IMR-90 (cell line): ENCODE measurements at regions not wholly inside any gene's neighbourhood (a gene's known extent, or its start where the extent isn't known, plus 50 kb on each side); places are given as distances from the start of the nearest gene placed in this dataset.

Source experiments
- ATAC-seq: fragments of 200-7000 bp; cut with Tn5 transposase; 2 replicates; pipeline ENCODE4 v1.9.1; 2020; ENCODE audit warnings: low read depth, mild to moderate bottlenecking, moderate library complexity
- BruUV-seq: library from RNA; stranded (reverse); fragments of 400-500 nt; replicated peaks from 2 replicates; lab custom pipeline; 2021; lab: Mats Ljungman, UMichigan
- CTCF ChIA-PET: fragments of 300-600 bp; formaldehyde crosslinking; extraction: SDS; loops from one replicate; lab custom pipeline; 2021; ENCODE audit warnings: antibody characterized with exemption; lab: Yijun Ruan, JAX
- POLR2A ChIA-PET: fragments of 300-600 bp; sonication (Branson Sonifier 250); formaldehyde crosslinking; loops from one replicate; lab custom pipeline; 2022; ENCODE audit warnings: antibody characterized with exemption; ENCODE audit not compliant: unreplicated experiment; lab: Charles Lee
- DNase-seq: peaks from one replicate; pipeline ENCODE4 v3.0.0; 2013
- H2AFZ ChIP-seq: replicated peaks from 2 replicates; pipeline ENCODE3; 2013; ENCODE audit warnings: low read length, mild to moderate bottlenecking; ENCODE audit not compliant: poor library complexity
- H2AK5ac ChIP-seq: 2 replicates; pipeline ENCODE4 v1.6.1; 2013; ENCODE audit warnings: low read depth, low read length, inconsistent platforms
- H2AK9ac ChIP-seq: replicated peaks from 2 replicates; pipeline ENCODE3; 2013; ENCODE audit warnings: mild to moderate bottlenecking, low read depth, low read length, moderate library complexity; ENCODE audit not compliant: poor library complexity
- H2BK120ac ChIP-seq: 2 replicates; pipeline ENCODE4 v1.6.1; 2013; ENCODE audit warnings: low read depth, low read length, inconsistent platforms
- H2BK15ac ChIP-seq: 3 replicates; pipeline ENCODE4 v1.6.1; 2013; ENCODE audit warnings: low read depth, low read length, inconsistent platforms
- H2BK20ac ChIP-seq: 2 replicates; pipeline ENCODE4 v1.6.1; 2013; ENCODE audit warnings: low read depth, mild to moderate bottlenecking, inconsistent platforms, low read length, moderate library complexity
- H2BK5ac ChIP-seq: 2 replicates; pipeline ENCODE4 v1.6.1; 2013; ENCODE audit warnings: mild to moderate bottlenecking, low read depth, low read length, inconsistent platforms; ENCODE audit not compliant: poor library complexity, severe bottlenecking
- H3K14ac ChIP-seq: replicated peaks from 2 replicates; pipeline ENCODE4 v1.6.1; 2013; ENCODE audit warnings: low read depth, low read length, inconsistent platforms
- H3K18ac ChIP-seq: 2 replicates; pipeline ENCODE4 v1.6.1; 2013; ENCODE audit warnings: low read depth, low read length, control low read depth
- H3K23ac ChIP-seq: 2 replicates; pipeline ENCODE4 v1.6.1; 2013; ENCODE audit warnings: low read depth, low read length, inconsistent platforms
- H3K27ac ChIP-seq: 2 replicates; pipeline ENCODE4 v1.5.1; 2013; ENCODE audit warnings: mild to moderate bottlenecking, control low read depth, low read length; ENCODE audit not compliant: insufficient read depth
- H3K27me3 ChIP-seq: 2 replicates; pipeline ENCODE4 v1.6.1; 2013; ENCODE audit warnings: low read length; ENCODE audit not compliant: control insufficient read depth, insufficient read depth
- H3K36me3 ChIP-seq: 2 replicates; pipeline ENCODE4 v1.6.1; 2013; ENCODE audit warnings: low read length, mixed read lengths; ENCODE audit not compliant: control insufficient read depth, insufficient read depth
- H3K4ac ChIP-seq: 2 replicates; pipeline ENCODE4 v1.6.1; 2013; ENCODE audit warnings: low read depth, low read length, inconsistent platforms
- H3K4me1 ChIP-seq: 2 replicates; pipeline ENCODE4 v1.6.1; 2013; ENCODE audit warnings: low read length, mixed read lengths; ENCODE audit not compliant: control insufficient read depth, insufficient read depth
- H3K4me2 ChIP-seq: 2 replicates; pipeline ENCODE4 v1.6.1; 2013; ENCODE audit warnings: low read depth, mild to moderate bottlenecking, control low read depth, low read length, moderate library complexity
- H3K4me3 ChIP-seq: 2 replicates; pipeline ENCODE4 v1.5.1; 2013; ENCODE audit warnings: low read depth, mild to moderate bottlenecking, control low read depth, low read length, moderate library complexity; ENCODE audit not compliant: insufficient read depth
- H3K56ac ChIP-seq: 2 replicates; pipeline ENCODE4 v1.6.1; 2013; ENCODE audit warnings: low read length, inconsistent platforms; ENCODE audit not compliant: insufficient read depth; ENCODE audit errors: extremely low read depth
- H3K79me1 ChIP-seq, 2 experiments: 2 replicates each; pipeline ENCODE4 v1.6.1; 2013; ENCODE audit warnings: low read length in 2 of 2, inconsistent platforms in 1 of 2, low read depth in 1 of 2
- H3K9ac ChIP-seq: 2 replicates; pipeline ENCODE4 v1.6.1; 2013; ENCODE audit warnings: low read depth, low read length, control low read depth
- H3K9me1 ChIP-seq: 2 replicates; pipeline ENCODE4 v1.6.1; 2013; ENCODE audit warnings: low read length, inconsistent platforms; ENCODE audit not compliant: insufficient read depth
- H3K9me3 ChIP-seq: 2 replicates; pipeline ENCODE4 v1.6.1; 2013; ENCODE audit warnings: low read length; ENCODE audit not compliant: control insufficient read depth, insufficient read depth
- H4K20me1 ChIP-seq: 2 replicates; pipeline ENCODE4 v1.6.1; 2013; ENCODE audit warnings: low read length, inconsistent platforms; ENCODE audit not compliant: insufficient read depth
- H4K5ac ChIP-seq: 2 replicates; pipeline ENCODE4 v1.6.1; 2013; ENCODE audit warnings: mild to moderate bottlenecking, low read depth, low read length, control low read depth
- H4K8ac ChIP-seq, 2 experiments: 2 replicates each; pipeline ENCODE4 v1.6.1; 2013; ENCODE audit warnings: low read depth in 2 of 2, low read length in 2 of 2, control low read depth in 1 of 2, inconsistent platforms in 1 of 2
- H4K91ac ChIP-seq: 2 replicates; pipeline ENCODE4 v1.6.1; 2013; ENCODE audit warnings: low read depth, low read length, inconsistent platforms; ENCODE audit not compliant: insufficient read depth
- CHD1 ChIP-seq: IDR thresholded peaks from 2 replicates; pipeline ENCODE4 v1.6.1; 2012; ENCODE audit warnings: low read depth, low read length, improper control_type of control experiment
- RAD21 ChIP-seq: IDR thresholded peaks from 2 replicates; pipeline ENCODE4 v1.6.1; 2012; ENCODE audit warnings: low read length, improper control_type of control experiment
- RCOR1 ChIP-seq: IDR thresholded peaks from 2 replicates; pipeline ENCODE4 v1.6.1; 2012; ENCODE audit warnings: mild to moderate bottlenecking, low read length, improper control_type of control experiment; ENCODE audit not compliant: insufficient replicate concordance
- RFX5 ChIP-seq: IDR thresholded peaks from 2 replicates; pipeline ENCODE4 v1.8.0; 2012; ENCODE audit warnings: low read depth, mild to moderate bottlenecking, low read length, moderate library complexity
- WGBS, 2 experiments: methylation state at CpG; one replicate each; pipeline versions ENCODE4 v1.1.5 to v1.1.7; 2013; ENCODE audit warnings: missing lambda C conversion rate in 2 of 2; ENCODE audit not compliant: insufficient read length in 1 of 2; ENCODE audit errors: extremely low coverage in 2 of 2; 5-methylcytosine and 5-hydroxymethylcytosine counted together
- dilution Hi-C: fragments of 300-500 bp; cut with HindIII; formaldehyde crosslinking; loops from one replicate; pipeline ENCODE4 v1.14.3; 2018; ENCODE audit warnings: low sequenced_read_pairs; ENCODE audit not compliant: unreplicated experiment
- in situ Hi-C: fragments of 300-500 bp; cut with MboI; formaldehyde crosslinking; loops from 3 replicates; pipeline ENCODE4 v1.14.3; 2019; ENCODE audit warnings: low sequenced_read_pairs, inconsistent platforms, mixed read lengths
- intact Hi-C: fragments of 100-400 bp; cut with micrococcal nuclease; formaldehyde crosslinking; loops from 2 replicates; pipeline ENCODE4 v1.10.0; 2022
- TF ChIP-seq, protein P1 (sequence below): conservative IDR thresholded peaks from 2 replicates; pipeline ENCODE4 v1.5.1; 2012; ENCODE audit warnings: mild to moderate bottlenecking, low read depth, low read length, improper control_type of control experiment

- Histone ChIP-seq H3K36me3 (no peaks in the 10 kb centered on the region), H3K9me1 (peaks cover 6% of the 10 kb centered on the region; the same call in 1 of the 2 replicates), H4K91ac (peak overlapping the region; percentile 0; the same call in 1 of the 2 replicates), H4K8ac (no peak overlapping the region), H3K79me1 (no peaks in the 10 kb centered on the region), H2AK9ac (no peak overlapping the region), H3K9me3 (peaks cover 3% of the 10 kb centered on the region; the same call in 1 of the 2 replicates), H3K4ac (no peak overlapping the region), H3K18ac (no peak overlapping the region), H3K27ac (no peak overlapping the region), H3K27me3 (peaks cover 13% of the 10 kb centered on the region), H3K9ac (no peak overlapping the region), H3K56ac (no peak overlapping the region), H2BK5ac (no peak overlapping the region), H2AK5ac (no peak overlapping the region), H2BK20ac (no peak overlapping the region), H3K23ac (no peak overlapping the region), H3K4me3 (no peak overlapping the region), H2AFZ (no peak overlapping the region), H4K20me1 (peaks cover 4% of the 10 kb centered on the region; the same call in 1 of the 2 replicates), H3K14ac (no peak overlapping the region), H3K4me1 (peaks cover 30% of the 10 kb centered on the region), H2BK120ac (no peak overlapping the region), H3K4me2 (no peak overlapping the region), H4K5ac (no peak overlapping the region), H2BK15ac (no peak overlapping the region)
- no TSS peak for BruUV-seq
- in situ Hi-C loops, result no loop called here
- ATAC-seq, result no peak
- intact Hi-C loops, result no loop called here
- TF ChIP-seq, protein P1, sequence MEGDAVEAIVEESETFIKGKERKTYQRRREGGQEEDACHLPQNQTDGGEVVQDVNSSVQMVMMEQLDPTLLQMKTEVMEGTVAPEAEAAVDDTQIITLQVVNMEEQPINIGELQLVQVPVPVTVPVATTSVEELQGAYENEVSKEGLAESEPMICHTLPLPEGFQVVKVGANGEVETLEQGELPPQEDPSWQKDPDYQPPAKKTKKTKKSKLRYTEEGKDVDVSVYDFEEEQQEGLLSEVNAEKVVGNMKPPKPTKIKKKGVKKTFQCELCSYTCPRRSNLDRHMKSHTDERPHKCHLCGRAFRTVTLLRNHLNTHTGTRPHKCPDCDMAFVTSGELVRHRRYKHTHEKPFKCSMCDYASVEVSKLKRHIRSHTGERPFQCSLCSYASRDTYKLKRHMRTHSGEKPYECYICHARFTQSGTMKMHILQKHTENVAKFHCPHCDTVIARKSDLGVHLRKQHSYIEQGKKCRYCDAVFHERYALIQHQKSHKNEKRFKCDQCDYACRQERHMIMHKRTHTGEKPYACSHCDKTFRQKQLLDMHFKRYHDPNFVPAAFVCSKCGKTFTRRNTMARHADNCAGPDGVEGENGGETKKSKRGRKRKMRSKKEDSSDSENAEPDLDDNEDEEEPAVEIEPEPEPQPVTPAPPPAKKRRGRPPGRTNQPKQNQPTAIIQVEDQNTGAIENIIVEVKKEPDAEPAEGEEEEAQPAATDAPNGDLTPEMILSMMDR, result no peak
- TF ChIP-seq RCOR1 (no peak), RFX5 (no peak), RAD21 (no peak), CHD1 (no peak)
- dilution Hi-C loops, result no loop called here
- POLR2A ChIA-PET, result no interaction called here
- no peak for DNase-seq
- CTCF ChIA-PET, result no interaction called here
- WGBS, 2 experiments, result 73% methylated on average over 2 of the region's 8 CpGs; no CpG with 5 or more reads in 1 of the 2 experiments
Measured at GRCh38 chr11:71341173-71341572, 88.8 kb upstream of the SHANK2 start.
